ENCODE measurements at regions not wholly inside any gene's neighbourhood (a gene's known extent, or its start where the extent isn't known, plus 50 kb on each side); places are given as distances from the start of the nearest gene placed in this dataset.

- no peaks in the 10 kb centered on the region for H3K79me2 ChIP-seq (ENCODE audit: control insufficient read depth, insufficient read depth, low read length)
- H3K4me2 ChIP-seq (ENCODE audit: control insufficient read depth, insufficient read depth), result no peak overlapping the region
- H3K9ac ChIP-seq (ENCODE audit: control insufficient read depth, insufficient read depth, low read length), result no peak overlapping the region
- no peaks in the 10 kb centered on the region for H3K36me3 ChIP-seq (ENCODE audit: control insufficient read depth in 2 of 2, insufficient read depth in 2 of 2, low read length in 1 of 2)
- CTCF ChIA-PET, result interaction anchor here (0.7 kb wide), 1 partner anchor 20 kb away, joined by 3 read pairs; no protein-coding TSS in a partner anchor
- H4K20me1 ChIP-seq (ENCODE audit: control insufficient read depth, insufficient read depth), result no peaks in the 10 kb centered on the region
- H3K9me3 ChIP-seq (replicated peaks; ENCODE audit: control insufficient read depth, insufficient read depth, low read length), result no peaks in the 10 kb centered on the region; the same call in 2 of the 3 replicates
- 22% methylated on average over 13 of the region's 13 CpGs for WGBS (ENCODE audit: insufficient coverage, insufficient replicate concordance, low lambda C conversion rate, missing lambda C conversion rate)
- RAD21 ChIA-PET (ENCODE audit: unreplicated experiment), result no interaction called here
- BruUV-seq (replicated peaks), result no TSS peak
- H2AFZ ChIP-seq (ENCODE audit: control insufficient read depth, low read depth, low read length), result no peak overlapping the region
- no peak overlapping the region for H3K27ac ChIP-seq (ENCODE audit: control insufficient read depth, insufficient read depth)
- no peak for DNase-seq (ENCODE audit: low read depth, low spot score)
- SMC1A ChIA-PET (ENCODE audit: uncharacterized antibody, unreplicated experiment), result interaction anchor here (1.3 kb wide), 1 partner anchor 16 kb away, joined by 3 read pairs; no protein-coding TSS in a partner anchor
- ATAC-seq, result no peak
- intact Hi-C loops (cut with micrococcal nuclease; ENCODE audit: unreplicated experiment), result no loop called here
- POLR2A ChIA-PET, result no interaction called here
- H3K4me1 ChIP-seq (ENCODE audit: control insufficient read depth, insufficient read depth, low read length), result no peaks in the 10 kb centered on the region
- FAIRE-seq, result no peak
- TF ChIP-seq PBX3 (IDR thresholded peaks at IDR 0.05; ENCODE audit: insufficient replicate concordance, low read depth, low read length), result no peak
- no peak for TF ChIP-seq ASH2L (IDR thresholded peaks at IDR 0.05; ENCODE audit: borderline replicate concordance, low read depth)
- TF ChIP-seq TBL1XR1 (IDR thresholded peaks at IDR 0.05; ENCODE audit: low read depth, low read length), result no peak
- TF ChIP-seq TCF7 (IDR thresholded peaks at IDR 0.05; ENCODE audit: borderline replicate concordance), result no peak
- TF ChIP-seq USF2 (IDR thresholded peaks at IDR 0.05; ENCODE audit: borderline replicate concordance, low read depth, low read length), result no peak
- TF ChIP-seq BCL11A (IDR thresholded peaks at IDR 0.05; ENCODE audit: low read depth, low read length), result no peak
- no peak for TF ChIP-seq BACH1 (IDR thresholded peaks at IDR 0.05; ENCODE audit: borderline replicate concordance)
- TF ChIP-seq NR2C1 (IDR thresholded peaks at IDR 0.05), result no peak
- no peak for TF ChIP-seq FOXK2 (IDR thresholded peaks at IDR 0.05)
- no peak for TF ChIP-seq BRCA1 (IDR thresholded peaks at IDR 0.05; ENCODE audit: low read depth, low read length)
- no peak for TF ChIP-seq SUZ12 (IDR thresholded peaks at IDR 0.05; ENCODE audit: unreplicated experiment)
- no peak for TF ChIP-seq RFX5 (IDR thresholded peaks at IDR 0.05; ENCODE audit: low read depth, low read length)
- no peak for TF ChIP-seq HSF1 (IDR thresholded peaks at IDR 0.05; ENCODE audit: low read depth, low read length)
- in situ Hi-C loops (cut with MboI), result no loop called here
- no peaks in the 10 kb centered on the region for H3K27me3 ChIP-seq (replicated peaks in 1 of 2; ENCODE audit: control insufficient read depth in 2 of 2, insufficient read depth in 2 of 2, low read length in 1 of 2)
- H3K4me3 ChIP-seq, result no peak overlapping the region
Measured at GRCh38 chr10:35843524-35844181, 201.6 kb upstream of the FZD8 start.
